ENCODE measurements at regions not wholly inside any gene's neighbourhood (a gene's known extent, or its start where the extent isn't known, plus 50 kb on each side); places are given as distances from the start of the nearest gene placed in this dataset.
"Not testable (repeated sequence)": the region's sequence is repeated elsewhere in the genome, so short reads cannot be mapped to it uniquely, and the experiment has no call there.

- no peak for DNase-seq (ENCODE audit: low read depth in 2 of 2)
Observed at GRCh38 chr1:82091265-82091664, 290.5 kb downstream of the ADGRL2 start.

DNA sequence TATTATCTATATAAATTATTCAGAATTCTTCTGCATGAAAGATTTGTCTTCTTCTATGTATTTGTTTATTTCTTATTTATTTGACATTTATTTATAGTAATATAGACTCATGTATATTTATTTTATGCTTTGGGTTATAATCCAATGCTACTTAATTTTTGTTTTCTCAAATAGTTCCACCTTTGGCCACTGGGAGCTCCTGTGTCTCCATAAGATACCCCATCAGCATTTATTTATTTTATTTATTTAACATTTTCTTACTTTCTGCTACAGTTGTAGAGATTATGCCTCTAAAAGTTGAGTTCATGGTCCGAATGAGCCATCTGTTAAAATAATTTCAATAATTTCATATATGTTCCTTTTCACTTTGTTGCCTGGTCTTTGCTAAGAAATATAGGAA is 289.4 kb downstream of the ADGRL2 start:
- no peak for DNase-seq (ENCODE audit: low read depth in 2 of 2)

GRCh38 chr1:82086739-82087138 is 286.0 kb downstream of the ADGRL2 start:
- DNase-seq (ENCODE audit: low read depth in 2 of 2), result no peak

DNA sequence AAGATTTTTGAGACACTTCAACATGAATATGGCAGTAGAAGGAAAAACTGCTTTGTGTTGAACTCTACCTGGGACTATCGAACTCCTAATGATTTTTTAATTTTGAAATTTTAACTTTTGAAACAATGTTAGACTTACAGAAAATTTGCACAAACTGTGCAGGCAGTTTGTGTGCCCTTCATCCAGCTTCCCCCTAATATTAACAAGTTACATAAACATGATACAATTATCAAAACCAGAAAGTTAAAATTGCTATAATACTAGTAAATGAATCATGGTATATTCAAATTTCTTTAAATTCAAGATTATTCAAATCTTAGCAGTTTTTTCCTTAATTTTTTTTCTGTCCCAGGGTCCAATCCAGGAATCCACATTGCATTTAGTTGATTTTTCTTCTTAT is 278.9 kb downstream of the ADGRL2 start:
- no peak for DNase-seq (ENCODE audit: low read depth in 2 of 2)

DNA sequence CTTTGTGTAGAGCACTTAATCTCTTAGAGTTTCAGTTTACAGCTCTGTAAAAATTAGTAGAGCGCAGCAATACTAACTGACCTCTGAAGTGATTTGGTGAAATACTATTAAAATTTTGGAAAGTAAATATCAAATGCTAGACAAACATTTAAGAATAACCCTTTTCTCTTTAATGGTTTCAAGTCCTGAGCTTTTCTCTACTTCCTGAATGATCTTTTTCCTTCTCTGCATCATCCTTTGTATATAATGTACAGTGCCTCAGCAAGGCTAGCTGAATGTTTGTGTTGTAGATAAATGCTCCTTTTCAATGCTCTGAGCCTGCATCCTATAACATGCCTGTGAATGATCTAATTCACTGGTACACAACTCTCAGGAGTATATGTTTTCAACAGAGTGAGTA is 272.9 kb downstream of the ADGRL2 start:
- no peak for DNase-seq (ENCODE audit: low read depth in 2 of 2)

DNA sequence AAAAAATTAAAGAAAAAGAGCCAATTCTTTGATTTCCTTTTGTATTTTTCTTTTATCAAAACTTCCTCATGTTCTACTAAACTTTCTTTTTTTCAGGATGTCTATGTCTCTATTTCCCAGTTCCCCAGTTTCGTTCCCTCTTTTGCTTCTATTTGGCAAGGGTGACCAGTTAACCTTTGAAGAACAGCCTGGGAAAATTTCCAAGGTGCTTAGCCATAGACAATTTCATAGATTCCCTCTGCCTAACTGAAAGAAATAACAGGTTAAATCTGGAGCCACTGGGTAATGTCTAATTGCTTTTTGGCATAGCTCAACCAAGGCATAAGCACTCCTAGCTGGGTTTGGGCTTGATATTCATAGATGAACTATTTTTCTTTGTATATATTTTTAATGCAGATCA is 272.3 kb downstream of the ADGRL2 start:
- DNase-seq (ENCODE audit: low read depth in 2 of 2), result no peak

DNA sequence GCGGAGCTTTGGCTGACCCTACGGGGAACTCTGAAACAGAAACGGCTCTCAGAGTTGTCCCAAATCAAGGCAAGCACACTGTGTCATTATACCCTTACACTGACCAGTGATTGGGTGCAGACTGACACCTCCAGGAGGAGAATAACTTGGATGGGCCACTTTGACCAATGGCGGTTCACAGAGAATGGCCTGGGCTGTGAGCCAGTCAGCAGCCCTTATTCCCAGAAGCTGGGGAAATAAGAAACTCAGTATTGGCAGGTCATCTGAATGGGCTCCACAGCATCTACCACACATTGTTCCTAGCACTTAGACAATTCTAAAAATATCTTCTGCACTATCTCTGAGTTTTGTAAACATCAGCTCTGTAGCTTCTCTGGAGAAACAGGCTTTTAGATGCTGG is 265.2 kb downstream of the ADGRL2 start:
- DNase-seq (ENCODE audit: low read depth in 2 of 2), result no peak

- DNase-seq (ENCODE audit: low read depth in 2 of 2), result no peak
Observed at GRCh38 chr1:82064691-82065090, 264.0 kb downstream of the ADGRL2 start.

DNA sequence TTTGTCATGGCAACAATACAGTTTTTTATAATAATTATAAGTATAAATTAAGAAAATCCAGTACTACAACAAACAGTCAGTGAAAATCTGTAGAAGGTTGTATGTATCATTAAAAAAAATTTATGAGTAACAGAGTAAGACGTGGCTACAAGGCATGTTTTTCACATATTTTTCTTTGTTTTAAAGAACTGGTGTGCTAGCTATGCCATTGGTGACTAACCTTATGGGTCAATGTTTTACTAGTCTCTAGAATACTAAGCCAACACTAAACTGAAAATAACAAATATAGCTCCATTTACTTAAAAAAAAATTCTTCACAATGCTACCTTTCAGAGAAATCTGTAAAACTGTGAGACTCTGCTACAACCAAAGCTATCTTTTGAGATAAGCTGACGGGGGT is 261.5 kb downstream of the ADGRL2 start:
- DNase-seq (ENCODE audit: low read depth in 2 of 2), result no peak

GRCh38 chr1:82059959-82060358 is 259.2 kb downstream of the ADGRL2 start:
- no peak for DNase-seq (ENCODE audit: low read depth in 2 of 2)

- no peak for DNase-seq (ENCODE audit: low read depth in 2 of 2)
Observed at GRCh38 chr1:82057011-82057410, 256.3 kb downstream of the ADGRL2 start.

DNA sequence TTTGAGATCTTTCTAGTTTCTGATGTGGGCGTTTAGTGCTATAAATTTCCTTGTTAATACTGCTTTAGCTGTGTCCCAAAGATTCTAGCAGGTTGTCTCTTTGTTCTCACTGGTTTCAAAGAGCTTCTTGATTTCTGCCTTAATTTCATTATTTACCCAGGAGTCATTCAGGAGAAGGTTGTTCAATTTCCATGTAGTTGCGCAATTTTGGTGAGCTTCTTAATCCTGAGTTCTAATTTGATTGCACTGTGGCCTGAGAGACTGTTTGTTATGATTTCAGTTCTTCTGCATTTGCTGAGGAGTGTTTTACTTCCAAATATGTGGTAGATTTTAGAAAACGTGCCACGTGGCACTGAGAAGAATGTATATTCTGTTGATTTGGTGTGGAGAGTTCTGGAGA is 254.6 kb downstream of the ADGRL2 start:
- not testable (repeated sequence) for DNase-seq (ENCODE audit: low read depth in 2 of 2)

- DNase-seq (ENCODE audit: low read depth in 2 of 2), result no peak
Observed at GRCh38 chr1:82052563-82052962, 251.8 kb downstream of the ADGRL2 start.

- no peak for DNase-seq (ENCODE audit: low read depth in 2 of 2)
Observed at GRCh38 chr1:82048596-82048995, 247.9 kb downstream of the ADGRL2 start.

DNA sequence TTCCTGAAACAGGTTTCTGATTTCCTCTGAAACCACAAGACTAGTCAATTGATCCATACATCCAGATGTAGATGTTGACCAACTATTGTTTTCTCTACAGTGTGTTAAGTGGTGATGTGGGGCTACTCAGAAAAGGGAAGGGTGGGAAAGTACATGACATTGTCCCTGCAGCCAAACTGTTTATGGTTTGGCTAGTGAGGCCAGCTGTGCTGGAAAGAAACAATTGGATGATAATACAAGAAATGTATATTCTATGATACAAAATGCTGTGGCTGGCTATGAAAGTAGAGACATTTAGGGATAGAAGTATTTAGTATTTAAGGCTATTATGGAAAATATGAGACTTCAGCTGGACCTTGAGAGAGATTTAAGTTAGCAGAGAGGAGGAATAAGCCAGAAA is 244.5 kb downstream of the ADGRL2 start:
- DNase-seq (ENCODE audit: low read depth in 2 of 2), result no peak

- no peak for DNase-seq (ENCODE audit: low read depth in 2 of 2)
Observed at GRCh38 chr1:82044536-82044935, 243.8 kb downstream of the ADGRL2 start.

DNA sequence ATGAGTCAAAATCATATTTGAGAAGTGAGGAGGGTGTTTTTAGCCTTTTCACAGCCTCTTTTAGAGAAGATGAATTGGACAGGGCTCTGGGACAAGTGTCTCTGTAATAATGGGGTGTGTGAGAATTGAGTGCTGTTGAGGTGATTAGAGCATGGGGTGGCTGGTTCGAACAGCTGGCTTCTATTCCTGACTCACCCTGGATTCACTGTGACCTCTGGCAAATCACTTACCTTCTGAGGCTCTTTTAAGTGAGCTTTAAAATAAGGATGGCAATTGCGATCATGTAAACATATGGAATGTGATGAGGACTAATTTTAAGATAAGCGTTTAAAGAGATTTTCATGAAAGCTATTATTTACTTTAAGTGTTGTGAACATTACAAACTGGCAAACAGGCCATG is 243.4 kb downstream of the ADGRL2 start:
- no peak for DNase-seq (ENCODE audit: low read depth in 2 of 2)

- DNase-seq (ENCODE audit: low read depth in 2 of 2), result no peak
Observed at GRCh38 chr1:82042306-82043060, 241.7 kb downstream of the ADGRL2 start.
